Keratinocyte (primary cell): ENCODE measurements at regions not wholly inside any gene's neighbourhood (a gene's known extent, or its start where the extent isn't known, plus 50 kb on each side); places are given as distances from the start of the nearest gene placed in this dataset.

ENCODE experiments used
- DNase-seq: peaks from one replicate; pipeline ENCODE4 v3.0.0-alpha.2; 2011; ENCODE audit warnings: low read depth, missing footprints, low spot score
- FAIRE-seq: peaks from 2 replicates; lab custom pipeline; 2011; peaks lifted over from hg19 to GRCh38; lab: Jason Lieb, UNC
- H2AFZ ChIP-seq: 2 replicates; pipeline ENCODE4 v1.6.0; 2012; ENCODE audit warnings: low read length, control low read depth, inconsistent platforms; ENCODE audit not compliant: control insufficient read depth
- H3K27ac ChIP-seq: 2 replicates; pipeline ENCODE4 v1.5.1; 2011; ENCODE audit warnings: low read length; ENCODE audit not compliant: control insufficient read depth, insufficient read depth
- H3K27me3 ChIP-seq: 3 replicates; pipeline ENCODE4 v1.6.0; 2011; ENCODE audit warnings: low read length; ENCODE audit not compliant: control insufficient read depth, insufficient read depth; ENCODE audit errors: extremely low read depth
- H3K36me3 ChIP-seq, 2 experiments: 2 replicates in 1 of 2; 3 replicates in 1 of 2; pipeline ENCODE4 v1.5.1; 2011; ENCODE audit warnings: low read length in 2 of 2, mild to moderate bottlenecking in 1 of 2; ENCODE audit not compliant: control insufficient read depth in 2 of 2, insufficient read depth in 2 of 2; ENCODE audit errors: extremely low read depth in 1 of 2
- H3K4me1 ChIP-seq: 3 replicates; pipeline ENCODE4 v1.5.1; 2011; ENCODE audit warnings: low read length; ENCODE audit not compliant: control insufficient read depth, insufficient read depth; ENCODE audit errors: extremely low read depth
- H3K4me2 ChIP-seq: 3 replicates; pipeline ENCODE4 v1.6.0; 2011; ENCODE audit warnings: low read depth, low read length; ENCODE audit not compliant: control insufficient read depth, insufficient read depth; ENCODE audit errors: extremely low read depth
- H3K4me3 ChIP-seq, 3 experiments: fragments of 200-600 bp in 1 of 3; sonication (generic) in 1 of 3; 2 replicates in 2 of 3; 3 replicates in 1 of 3; pipeline ENCODE4 v1.5.1; 2011 to 2016; ENCODE audit warnings: low read length in 3 of 3, mild to moderate bottlenecking in 3 of 3, control low read depth in 2 of 3, inconsistent platforms in 1 of 3, low read depth in 1 of 3, mixed read lengths in 1 of 3, mixed run types in 1 of 3, moderate library complexity in 1 of 3; ENCODE audit not compliant: control insufficient read depth in 2 of 3, insufficient read depth in 2 of 3; ENCODE audit errors: extremely low read depth in 1 of 3
- H3K79me2 ChIP-seq: 2 replicates; pipeline ENCODE4 v1.6.0; 2012; ENCODE audit warnings: low read length; ENCODE audit not compliant: control insufficient read depth, insufficient read depth
- H3K9ac ChIP-seq: 3 replicates; pipeline ENCODE4 v1.6.0; 2011; ENCODE audit warnings: low read length; ENCODE audit not compliant: control insufficient read depth, insufficient read depth; ENCODE audit errors: extremely low read depth
- H3K9me1 ChIP-seq: 3 replicates; pipeline ENCODE4 v1.6.0; 2011; ENCODE audit warnings: low read length; ENCODE audit not compliant: control insufficient read depth, insufficient read depth; ENCODE audit errors: extremely low read depth
- H3K9me3 ChIP-seq: 2 replicates; pipeline ENCODE4 v1.5.1; 2012; ENCODE audit warnings: low read depth, low read length; ENCODE audit not compliant: control insufficient read depth
- H4K20me1 ChIP-seq: 3 replicates; pipeline ENCODE4 v1.6.0; 2011; ENCODE audit warnings: low read length; ENCODE audit not compliant: control insufficient read depth, insufficient read depth; ENCODE audit errors: extremely low read depth
- EZH2 ChIP-seq: IDR thresholded peaks from one replicate; pipeline ENCODE4 v1.6.1; 2012; ENCODE audit warnings: inconsistent platforms, mild to moderate bottlenecking, low read length, moderate library complexity
- dilution Hi-C: fragments of 300-500 bp; cut with MboI; formaldehyde crosslinking; loops from one replicate; pipeline ENCODE4 v1.7.0; 2020; ENCODE audit warnings: low sequenced_read_pairs; ENCODE audit not compliant: extremely low pct_ligation_motif_present
- TF ChIP-seq, protein P1 (sequence below), 3 experiments: IDR thresholded peaks in 1 of 3; conservative IDR thresholded peaks in 1 of 3; optimal IDR thresholded peaks in 1 of 3; 2 replicates in 2 of 3; 3 replicates in 1 of 3; pipeline versions ENCODE3 to v1.5.1; 2011; ENCODE audit warnings: low read length in 3 of 3, mild to moderate bottlenecking in 3 of 3, moderate library complexity in 2 of 3, control low read depth in 1 of 3, inconsistent platforms in 1 of 3; ENCODE audit not compliant: insufficient read depth in 2 of 3; ENCODE audit errors: extremely low read depth in 1 of 3

DNA sequence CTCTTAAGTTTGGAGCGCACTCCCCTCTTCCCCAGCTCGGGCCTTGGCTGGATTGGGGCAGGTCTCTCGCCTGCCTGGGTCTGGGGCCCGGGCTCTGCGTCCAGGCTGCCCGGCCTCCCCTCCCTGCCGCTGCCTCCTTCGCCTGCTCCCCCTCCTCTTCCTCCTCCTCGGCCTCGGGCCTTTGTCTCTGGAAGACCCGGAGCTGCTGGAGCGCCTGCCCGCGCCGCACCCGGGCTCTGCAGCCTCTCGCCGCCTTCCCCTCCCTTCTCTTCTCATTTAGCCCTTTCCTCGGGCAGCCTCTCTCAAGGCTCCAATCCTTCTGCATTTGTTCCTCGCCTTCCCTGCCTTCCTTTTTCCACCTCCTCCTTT lies 218.5 kb downstream of the C9orf50 start:
- Histone ChIP-seq H3K4me3 (peak overlapping the region in 1 of 3 experiments; percentile 20), H3K27me3 (no peaks in the 10 kb centered on the region), H3K4me2 (peak overlapping the region; percentile 37), H3K9ac (no peak overlapping the region), H3K9me3 (no peaks in the 10 kb centered on the region), H2AFZ (peak overlapping the region; percentile 33), H4K20me1 (no peaks in the 10 kb centered on the region), H3K36me3 (no peaks in the 10 kb centered on the region), H3K27ac (no peak overlapping the region), H3K79me2 (no peaks in the 10 kb centered on the region), H3K9me1 (no peaks in the 10 kb centered on the region), H3K4me1 (peaks cover 13% of the 10 kb centered on the region)
- TF ChIP-seq EZH2 = no peak
- TF ChIP-seq, protein P1, sequence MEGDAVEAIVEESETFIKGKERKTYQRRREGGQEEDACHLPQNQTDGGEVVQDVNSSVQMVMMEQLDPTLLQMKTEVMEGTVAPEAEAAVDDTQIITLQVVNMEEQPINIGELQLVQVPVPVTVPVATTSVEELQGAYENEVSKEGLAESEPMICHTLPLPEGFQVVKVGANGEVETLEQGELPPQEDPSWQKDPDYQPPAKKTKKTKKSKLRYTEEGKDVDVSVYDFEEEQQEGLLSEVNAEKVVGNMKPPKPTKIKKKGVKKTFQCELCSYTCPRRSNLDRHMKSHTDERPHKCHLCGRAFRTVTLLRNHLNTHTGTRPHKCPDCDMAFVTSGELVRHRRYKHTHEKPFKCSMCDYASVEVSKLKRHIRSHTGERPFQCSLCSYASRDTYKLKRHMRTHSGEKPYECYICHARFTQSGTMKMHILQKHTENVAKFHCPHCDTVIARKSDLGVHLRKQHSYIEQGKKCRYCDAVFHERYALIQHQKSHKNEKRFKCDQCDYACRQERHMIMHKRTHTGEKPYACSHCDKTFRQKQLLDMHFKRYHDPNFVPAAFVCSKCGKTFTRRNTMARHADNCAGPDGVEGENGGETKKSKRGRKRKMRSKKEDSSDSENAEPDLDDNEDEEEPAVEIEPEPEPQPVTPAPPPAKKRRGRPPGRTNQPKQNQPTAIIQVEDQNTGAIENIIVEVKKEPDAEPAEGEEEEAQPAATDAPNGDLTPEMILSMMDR (optimal IDR thresholded peaks at IDR 0.05 in 1 of 3, IDR thresholded peaks at IDR 0.05 in 1 of 3, conservative IDR thresholded peaks at IDR 0.05 in 1 of 3; ENCODE audit: extremely low read depth in 1 of 3, insufficient read depth in 2 of 3, low read length in 3 of 3) = no peak
- FAIRE-seq = no peak
- no peak for DNase-seq
- dilution Hi-C loops = no loop called here

DNA sequence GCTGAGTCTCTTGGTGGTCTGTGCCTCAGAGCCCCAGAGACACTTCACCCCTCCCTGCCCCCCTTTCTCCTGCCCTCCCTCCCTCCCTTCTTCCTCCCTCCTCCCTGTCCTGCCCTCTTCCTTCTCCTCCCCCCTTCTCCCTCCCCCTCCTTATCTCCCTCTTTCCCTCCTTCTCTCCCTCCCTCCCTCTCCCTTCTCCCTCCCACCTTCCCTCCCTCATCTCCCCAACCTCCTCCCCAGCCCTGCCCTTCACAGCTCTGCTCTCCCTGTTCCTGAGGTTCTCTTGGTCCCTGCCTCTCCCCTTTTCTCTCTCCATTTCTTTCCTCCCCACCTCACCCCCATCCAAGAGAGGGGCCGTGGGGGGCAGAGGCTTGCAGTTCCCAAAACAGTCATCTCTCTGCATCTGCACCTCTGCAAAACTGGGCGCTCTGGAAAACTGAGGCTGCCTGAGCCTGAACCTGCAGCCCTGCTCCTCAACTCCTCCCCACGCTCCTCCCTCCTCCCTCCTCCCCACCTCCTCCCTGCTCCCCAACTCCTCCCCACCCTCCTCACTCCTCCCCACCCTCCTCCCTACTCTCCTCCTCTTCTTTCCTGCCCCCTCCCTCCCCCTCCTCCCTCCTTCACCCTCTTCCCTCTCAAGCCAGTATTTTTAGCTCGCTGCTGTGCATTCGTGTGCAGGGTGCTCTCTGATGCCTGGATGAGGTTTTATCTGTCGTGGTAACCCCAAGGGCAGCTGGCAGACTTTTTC lies 219.1 kb downstream of the C9orf50 start:
- dilution Hi-C loops = no loop called here
- FAIRE-seq = no peak
- no peak overlapping the region for H3K9ac ChIP-seq

More for the DNA sequence above, 219.1 kb downstream of the C9orf50 start:
- H3K27ac ChIP-seq = no peak overlapping the region
- H3K36me3 ChIP-seq = no peaks in the 10 kb centered on the region
- no peaks in the 10 kb centered on the region for H4K20me1 ChIP-seq
- H3K27me3 ChIP-seq = no peaks in the 10 kb centered on the region
- DNase-seq = no peak
- H3K9me1 ChIP-seq = no peaks in the 10 kb centered on the region
- TF ChIP-seq, protein P1 (optimal IDR thresholded peaks at IDR 0.05 in 1 of 3, IDR thresholded peaks at IDR 0.05 in 1 of 3, conservative IDR thresholded peaks at IDR 0.05 in 1 of 3; ENCODE audit: extremely low read depth in 1 of 3, insufficient read depth in 2 of 3, low read length in 3 of 3) = no peak
- TF ChIP-seq EZH2 = no peak
- H3K9me3 ChIP-seq = no peaks in the 10 kb centered on the region
- H3K79me2 ChIP-seq = no peaks in the 10 kb centered on the region
- no peak overlapping the region for H3K4me2 ChIP-seq
- peak overlapping the region; percentile 33 for H2AFZ ChIP-seq
- H3K4me3 ChIP-seq = peak overlapping the region in 1 of 3 experiments; percentile 20
- peaks cover 13% of the 10 kb centered on the region for H3K4me1 ChIP-seq
